Right ventricle myocardium inferior (tissue), 1 donor: ENCODE measurements at regions not wholly inside any gene's neighbourhood (a gene's known extent, or its start where the extent isn't known, plus 50 kb on each side); places are given as distances from the start of the nearest gene placed in this dataset.
A peak's percentile ranks its signal among the peaks of the same experiment; 100 is the strongest.

Experiments used
- ATAC-seq: fragments of 200-7000 bp; cut with Tn5 transposase; one replicate; pipeline ENCODE4 v1.9.1; 2020; ENCODE audit warnings: mild to moderate bottlenecking, moderate library complexity
- DNase-seq: peaks from one replicate; pipeline ENCODE4 v3.0.0; 2021; ENCODE audit errors: missing footprints
- intact Hi-C: fragments of 100-400 bp; cut with DNase I; formaldehyde crosslinking; loops from one replicate; pipeline ENCODE4 v1.11.0; 2022
- donor health status: DM: no; HTN: yes; CAD: no; lungs with severe emphysema.

GRCh38 chr2:3022841-3023372 is 354.7 kb downstream of the EIPR1 start:
- ATAC-seq (no peak), DNase-seq (no peak)
- intact Hi-C loops = no loop called here

- no peak for ATAC-seq
- intact Hi-C loops = no loop called here
- no peak for DNase-seq
Observed at GRCh38 chr2:3021720-3022119, 355.9 kb downstream of the EIPR1 start.

- no peak for DNase-seq
- intact Hi-C loops = no loop called here
- no peak for ATAC-seq
Observed at GRCh38 chr2:3010001-3010400, 367.6 kb downstream of the EIPR1 start.

DNA sequence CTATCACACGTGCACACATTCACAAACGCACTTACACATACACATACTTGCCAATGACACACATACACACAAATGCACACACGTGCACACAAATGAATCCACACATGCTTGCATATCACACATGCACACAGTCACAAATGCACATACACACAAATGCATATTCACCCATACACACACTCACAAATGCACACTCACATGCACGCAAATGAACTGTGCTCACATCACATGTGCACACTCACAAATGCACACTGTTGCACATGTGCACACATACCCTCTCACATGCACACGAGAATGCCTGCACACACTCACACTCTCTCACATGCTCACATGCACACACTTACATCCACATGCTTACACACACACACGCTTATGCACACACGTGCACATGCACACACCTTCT is 368.1 kb downstream of the EIPR1 start:
- ATAC-seq (no peak), DNase-seq (no peak)
- intact Hi-C loops = no loop called here

GRCh38 chr2:3009005-3009404 is 368.6 kb downstream of the EIPR1 start:
- no peak for ATAC-seq
- intact Hi-C loops = no loop called here
- no peak for DNase-seq

DNA sequence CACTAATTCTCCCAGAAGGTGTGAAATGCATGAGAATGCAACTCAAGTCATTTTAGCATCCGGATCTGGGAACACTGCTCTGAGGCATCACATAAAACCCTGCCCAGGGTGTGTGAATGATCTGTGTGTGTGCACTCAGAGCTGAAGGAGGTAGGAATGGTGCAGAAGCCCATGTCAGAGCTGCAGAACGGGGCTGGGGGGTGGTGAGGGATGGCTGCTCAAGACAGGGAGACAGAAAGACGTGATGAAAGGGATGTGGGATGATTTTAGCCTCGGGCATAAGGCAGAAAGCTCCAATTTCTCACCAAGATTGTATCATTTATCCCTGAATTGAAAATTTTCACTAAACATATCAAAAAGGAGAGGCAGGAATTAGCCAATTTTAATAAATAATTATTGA is 369.1 kb downstream of the EIPR1 start:
- ATAC-seq (no peak), DNase-seq (no peak)
- intact Hi-C loops = no loop called here

- DNase-seq (no peak), ATAC-seq (no peak)
- intact Hi-C loops = no loop called here
Observed at GRCh38 chr2:3007135-3007534, 370.5 kb downstream of the EIPR1 start.

GRCh38 chr2:3005859-3006501 is 371.6 kb downstream of the EIPR1 start:
- DNase-seq (no peak), ATAC-seq (no peak)
- intact Hi-C loops = no loop called here

- ATAC-seq (peak; percentile 68), DNase-seq (no peak)
- intact Hi-C loops = loop anchor here (5.0 kb wide), 1 partner anchor 460 kb away; no protein-coding TSS in a partner anchor
Observed at GRCh38 chr2:3001615-3002560, 375.7 kb downstream of the EIPR1 start.

- intact Hi-C loops = loop anchor here (5.0 kb wide), 1 partner anchor 461 kb away; no protein-coding TSS in a partner anchor
- DNase-seq = no peak
- ATAC-seq = no peak
Observed at GRCh38 chr2:3000968-3001367, 376.6 kb downstream of the EIPR1 start.

GRCh38 chr2:3000125-3000524 is 377.5 kb downstream of the EIPR1 start:
- DNase-seq = no peak
- intact Hi-C loops = loop anchor here (5.0 kb wide), 1 partner anchor 462 kb away; no protein-coding TSS in a partner anchor
- no peak for ATAC-seq

DNA sequence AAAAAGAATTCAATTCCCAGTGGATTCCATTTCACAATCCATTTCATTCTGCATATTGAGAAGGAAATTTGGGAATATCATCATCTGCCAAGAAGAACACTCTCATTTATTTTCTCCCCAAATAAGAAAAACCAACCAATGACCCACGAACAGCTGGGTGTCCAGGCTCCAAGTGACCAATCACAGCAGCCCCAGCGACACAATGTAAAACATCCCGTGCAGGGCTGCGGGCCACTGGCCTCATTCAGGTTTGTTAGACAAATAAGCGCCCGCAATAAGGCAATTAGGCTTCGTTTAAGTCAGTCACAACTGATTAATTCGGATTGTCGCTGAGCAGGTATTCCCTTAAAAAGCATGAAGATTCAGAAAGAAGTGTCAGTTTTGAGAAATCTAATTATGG is 378.6 kb downstream of the EIPR1 start:
- DNase-seq = no peak
- intact Hi-C loops = no loop called here
- ATAC-seq = no peak

DNA sequence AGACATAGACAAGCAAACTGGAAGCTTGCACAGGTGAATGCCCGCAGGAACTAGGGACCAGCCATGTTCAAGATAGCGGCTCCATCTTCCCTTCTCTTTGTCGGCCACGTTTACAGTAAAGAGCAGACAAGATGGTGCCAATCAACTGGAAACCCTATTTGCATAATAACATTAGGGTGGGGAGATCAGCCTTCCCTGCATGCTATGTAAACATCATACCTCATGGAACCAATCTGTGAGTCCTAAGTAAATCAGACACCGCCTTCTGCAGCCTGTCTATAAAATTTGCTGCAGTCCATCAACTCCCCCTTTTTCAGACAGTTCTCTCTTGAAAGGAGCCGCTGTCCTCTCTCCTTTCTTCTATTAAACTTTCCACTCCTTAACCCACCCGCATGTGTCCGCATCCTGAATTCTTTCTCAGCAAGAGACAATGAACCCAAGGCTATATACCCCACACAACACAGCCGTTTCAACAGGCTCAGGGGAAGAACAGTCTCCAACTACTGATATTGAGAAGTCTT is 384.4 kb downstream of the EIPR1 start:
- intact Hi-C loops = no loop called here
- ATAC-seq = no peak
- DNase-seq = no peak

DNA sequence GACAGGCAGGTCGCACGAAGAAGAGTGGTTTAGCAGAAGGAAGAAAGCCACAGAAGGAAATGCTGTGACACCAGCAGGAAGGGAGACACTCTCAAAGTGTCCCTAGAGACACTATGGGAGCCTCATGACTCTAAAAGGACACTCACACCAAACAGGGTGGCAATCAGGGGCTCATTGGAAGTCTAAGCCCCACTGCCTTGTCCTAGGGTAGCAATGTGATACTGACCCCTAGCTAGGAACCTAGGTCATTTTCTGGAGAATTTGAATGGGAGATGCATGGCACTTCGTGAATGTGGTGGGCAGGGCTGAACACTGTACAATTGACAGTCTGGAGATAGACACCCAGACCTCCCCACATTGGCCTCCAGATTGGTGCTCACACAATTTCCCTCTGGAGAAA is 385.0 kb downstream of the EIPR1 start:
- no peak for DNase-seq
- ATAC-seq = no peak
- intact Hi-C loops = no loop called here

GRCh38 chr2:2985020-2985419 is 392.6 kb downstream of the EIPR1 start:
- ATAC-seq (no peak), DNase-seq (no peak)
- intact Hi-C loops = no loop called here

GRCh38 chr2:2981000-2981399 is 396.6 kb downstream of the EIPR1 start:
- ATAC-seq = no peak
- intact Hi-C loops = no loop called here

DNA sequence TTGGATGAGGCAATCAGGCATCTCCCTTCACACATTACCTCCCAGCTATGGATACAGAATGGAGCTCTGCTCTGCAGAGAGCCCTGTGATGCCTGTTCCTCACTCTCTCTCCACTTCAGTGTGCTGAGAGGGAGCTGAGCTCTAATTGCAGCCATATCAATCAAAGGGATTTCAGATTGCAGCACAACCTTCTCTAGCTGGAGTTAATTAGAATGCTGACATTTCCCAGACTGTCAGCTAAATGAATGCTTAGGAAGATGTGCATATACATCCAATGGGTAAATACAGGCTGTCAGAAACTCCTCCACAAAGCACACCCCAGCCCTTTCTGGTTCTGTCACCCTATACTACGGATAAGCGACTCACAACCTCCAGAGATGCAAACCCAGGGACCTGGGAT is 402.6 kb downstream of the EIPR1 start:
- no peak for DNase-seq
- intact Hi-C loops = no loop called here
- ATAC-seq = no peak

More at GRCh38 chr2:2981000-2981399, 396.6 kb downstream of the EIPR1 start:
- no peak for DNase-seq

- DNase-seq (no peak), ATAC-seq (no peak)
- intact Hi-C loops = no loop called here
Observed at GRCh38 chr2:2960441-2961133, 417.0 kb downstream of the EIPR1 start.

GRCh38 chr2:2950403-2950952 is 427.1 kb downstream of the EIPR1 start:
- intact Hi-C loops = no loop called here
- ATAC-seq (no peak), DNase-seq (no peak)
